Naive thymus-derived CD4-positive, alpha-beta T cell (primary cell): ENCODE measurements at regions not wholly inside any gene's neighbourhood (a gene's known extent, or its start where the extent isn't known, plus 50 kb on each side); places are given as distances from the start of the nearest gene placed in this dataset.

Experiments
- ATAC-seq: fragments of 150-1000 bp; cut with Tn5 transposase; 2 replicates; pipeline ENCODE4 v1.10.0; 2021; ENCODE audit warnings: mild to moderate bottlenecking, moderate library complexity
- CTCF ChIA-PET: fragments of 350-600 bp; sonication (Branson Sonifier 250); formaldehyde crosslinking; loops from one replicate; lab custom pipeline; 2021; ENCODE audit warnings: antibody characterized with exemption; lab: Charles Lee
- POLR2A ChIA-PET: fragments of 350-600 bp; sonication (Branson Sonifier 250); formaldehyde crosslinking; loops from one replicate; lab custom pipeline; 2021; ENCODE audit warnings: antibody characterized with exemption, inconsistent platforms; lab: Charles Lee
- DNase-seq, 9 donors: peaks; one replicate each; pipeline versions ENCODE4 v3.0.0 to v3.0.0-alpha.2; 2020 to 2022; ENCODE audit warnings: mixed read lengths in 1 of 9
- H3K27ac ChIP-seq: one replicate; pipeline ENCODE4 v1.7.0; 2013; ENCODE audit warnings: mild to moderate bottlenecking, low read depth, low read length, moderate library complexity
- H3K27me3 ChIP-seq, 2 donors: one replicate each; pipeline ENCODE4 v1.7.0; 2013; ENCODE audit warnings: low read length in 2 of 2, mild to moderate bottlenecking in 2 of 2, moderate library complexity in 2 of 2; ENCODE audit not compliant: control insufficient read depth in 2 of 2, insufficient read depth in 2 of 2
- H3K36me3 ChIP-seq, 3 experiments: 1 replicate in 2 of 3; 2 replicates in 1 of 3; pipeline ENCODE4 v1.7.0; 2013; ENCODE audit warnings: low read length in 3 of 3, mild to moderate bottlenecking in 3 of 3, moderate library complexity in 1 of 3; ENCODE audit not compliant: insufficient read depth in 3 of 3, control insufficient read depth in 2 of 3
- H3K4me1 ChIP-seq, 2 donors: one replicate each; pipeline ENCODE4 v1.7.0; 2013; ENCODE audit warnings: low read length in 2 of 2, mild to moderate bottlenecking in 2 of 2, moderate library complexity in 1 of 2; ENCODE audit not compliant: control insufficient read depth in 2 of 2, insufficient read depth in 2 of 2
- H3K4me3 ChIP-seq: 2 replicates; pipeline ENCODE4 v1.7.0; 2013; ENCODE audit warnings: mild to moderate bottlenecking, low read length
- H3K9me3 ChIP-seq, 3 experiments: 1 replicate in 2 of 3; 2 replicates in 1 of 3; pipeline ENCODE4 v1.7.0; 2013; ENCODE audit warnings: low read length in 3 of 3; ENCODE audit not compliant: control insufficient read depth in 2 of 3
- H3K27ac Mint-ChIP-seq, 9 donors: one replicate each; pipeline ENCODE4 v1.8.0; 2020 to 2022; ENCODE audit warnings: mixed read lengths in 9 of 9, mild to moderate bottlenecking in 8 of 9, moderate library complexity in 5 of 9, inconsistent platforms in 2 of 9
- H3K27me3 Mint-ChIP-seq, 5 donors: one replicate each; pipeline ENCODE4 v1.8.0; 2021 to 2022; ENCODE audit warnings: mixed read lengths in 5 of 5, mild to moderate bottlenecking in 1 of 5
- H3K36me3 Mint-ChIP-seq, 5 donors: one replicate each; pipeline ENCODE4 v1.8.0; 2020 to 2022; ENCODE audit warnings: mixed read lengths in 5 of 5, mild to moderate bottlenecking in 3 of 5, inconsistent platforms in 1 of 5
- H3K4me1 Mint-ChIP-seq, 7 donors: one replicate each; pipeline ENCODE4 v1.8.0; 2020 to 2022; ENCODE audit warnings: mixed read lengths in 7 of 7, mild to moderate bottlenecking in 3 of 7, inconsistent platforms in 1 of 7
- H3K4me3 Mint-ChIP-seq, 10 donors: one replicate each; pipeline ENCODE4 v1.8.0; 2020 to 2022; ENCODE audit warnings: mild to moderate bottlenecking in 10 of 10, mixed read lengths in 10 of 10, moderate library complexity in 6 of 10, inconsistent platforms in 2 of 10
- H3K9me3 Mint-ChIP-seq, 11 donors: one replicate each; pipeline ENCODE4 v1.8.0; 2020 to 2022; ENCODE audit warnings: mixed read lengths in 11 of 11, mild to moderate bottlenecking in 4 of 11, inconsistent platforms in 1 of 11, moderate library complexity in 1 of 11
- intact Hi-C, 2 donors: fragments of 100-400 bp; cut with micrococcal nuclease; formaldehyde crosslinking; loops; one replicate each; pipeline ENCODE4 v1.15.1; 2023

DNA sequence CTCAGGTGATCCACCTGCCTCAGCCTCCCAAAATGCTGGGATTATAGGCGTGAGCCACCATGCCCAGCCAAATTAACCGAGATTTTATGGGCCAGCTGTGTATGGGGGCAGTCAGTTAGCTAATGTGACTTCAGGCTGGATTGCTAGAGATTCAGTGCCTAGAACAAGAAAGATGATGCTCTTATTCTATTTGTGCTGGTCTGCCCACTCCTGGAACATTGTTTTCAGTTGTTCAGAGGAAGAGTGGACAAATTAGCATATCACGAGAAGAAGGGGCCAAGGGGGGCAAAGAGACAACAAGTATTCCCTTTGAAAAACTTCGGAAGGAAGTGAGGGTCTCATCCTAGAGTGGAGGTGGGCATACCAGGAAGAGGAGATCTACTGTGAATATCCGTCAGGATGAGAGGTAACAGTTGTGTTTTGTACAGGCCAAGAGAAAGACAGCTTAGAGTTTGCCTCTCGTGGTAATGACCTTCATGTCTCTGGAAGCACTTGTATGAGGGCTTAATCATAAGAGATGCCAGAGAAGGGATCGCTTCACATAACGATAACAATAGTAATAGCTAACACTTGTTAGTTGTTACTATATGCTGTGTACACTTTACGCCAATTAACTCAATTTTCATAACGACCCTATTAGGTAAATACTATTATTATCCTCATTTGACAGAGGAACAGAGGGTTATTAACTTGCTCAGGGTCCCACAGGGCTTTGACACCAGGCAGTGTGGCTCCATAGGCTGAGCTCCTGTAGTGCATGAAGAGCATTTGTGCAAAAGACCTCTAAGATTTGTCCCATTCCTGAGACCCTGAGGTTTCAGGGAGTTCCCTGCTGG, 138.3 kb downstream of the DDX1 start:
- DNase-seq (no peak), ATAC-seq (no peak)
- Mint-ChIP-seq H3K27me3 (peaks cover 0 to 54% (median 5%) of the 10 kb centered on the region in 5 donors), H3K27ac (no peak overlapping the region), H3K36me3 (no peaks in the 10 kb centered on the region), H3K9me3 (peaks cover 0 to 1% (median 0%) of the 10 kb centered on the region in 11 donors), H3K4me3 (no peak overlapping the region), H3K4me1 (no peaks in the 10 kb centered on the region)
- intact Hi-C loops = no loop called here
- CTCF ChIA-PET = no interaction called here
- Histone ChIP-seq H3K36me3 (no peaks in the 10 kb centered on the region), H3K27ac (no peak overlapping the region), H3K4me3 (no peak overlapping the region), H3K9me3 (no peaks in the 10 kb centered on the region), H3K4me1 (no peaks in the 10 kb centered on the region), H3K27me3 (no peaks in the 10 kb centered on the region)
- POLR2A ChIA-PET = no interaction called here

DNA sequence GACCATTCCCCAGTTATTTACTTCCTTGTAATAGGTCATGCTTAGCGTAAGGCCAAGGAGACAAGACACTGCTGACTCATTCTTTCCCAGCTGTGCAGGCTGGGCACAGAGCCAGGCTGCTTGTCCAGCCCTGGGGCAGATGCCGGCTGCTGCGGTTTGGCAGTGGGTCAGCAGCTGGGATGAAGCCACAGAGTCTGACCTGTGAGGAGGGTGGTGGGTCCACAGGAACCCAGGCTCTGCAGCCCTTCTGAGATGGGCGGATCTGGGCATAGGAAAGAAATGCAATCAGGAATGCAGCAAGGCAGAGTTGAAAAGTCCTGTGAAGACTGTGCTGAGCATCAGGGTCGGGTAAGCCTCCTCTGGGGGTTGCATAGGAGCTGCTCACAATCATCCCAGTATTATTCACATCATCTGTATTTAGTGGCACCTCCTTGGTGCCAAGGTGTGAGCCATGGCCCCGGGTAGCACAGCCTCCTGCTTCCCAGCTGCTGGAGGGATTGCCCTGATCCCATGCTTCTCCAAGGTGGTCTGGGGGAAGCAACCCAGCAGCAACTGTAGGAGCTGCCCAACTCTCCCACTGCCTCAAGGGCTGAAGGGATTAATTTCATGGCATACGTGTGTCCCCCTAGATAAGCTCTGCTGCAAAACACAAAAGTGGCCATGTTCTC, 139.0 kb downstream of the DDX1 start:
- H3K27me3 Mint-ChIP-seq = peaks cover 0 to 53% (median 5%) of the 10 kb centered on the region in 5 donors
- Histone ChIP-seq H3K36me3 (no peaks in the 10 kb centered on the region), H3K4me3 (no peak overlapping the region), H3K27ac (no peak overlapping the region), H3K9me3 (no peaks in the 10 kb centered on the region), H3K27me3 (no peaks in the 10 kb centered on the region), H3K4me1 (no peaks in the 10 kb centered on the region)
- H3K27ac Mint-ChIP-seq = no peak overlapping the region
- no peak overlapping the region for H3K4me3 Mint-ChIP-seq
- H3K9me3 Mint-ChIP-seq = peaks cover 0 to 1% (median 0%) of the 10 kb centered on the region in 11 donors
- no peak for DNase-seq
- intact Hi-C loops = no loop called here
- no peaks in the 10 kb centered on the region for H3K4me1 Mint-ChIP-seq
- ChIA-PET CTCF (no interaction called here), POLR2A (no interaction called here)
- peak; percentile 10 for ATAC-seq
- no peaks in the 10 kb centered on the region for H3K36me3 Mint-ChIP-seq

DNA sequence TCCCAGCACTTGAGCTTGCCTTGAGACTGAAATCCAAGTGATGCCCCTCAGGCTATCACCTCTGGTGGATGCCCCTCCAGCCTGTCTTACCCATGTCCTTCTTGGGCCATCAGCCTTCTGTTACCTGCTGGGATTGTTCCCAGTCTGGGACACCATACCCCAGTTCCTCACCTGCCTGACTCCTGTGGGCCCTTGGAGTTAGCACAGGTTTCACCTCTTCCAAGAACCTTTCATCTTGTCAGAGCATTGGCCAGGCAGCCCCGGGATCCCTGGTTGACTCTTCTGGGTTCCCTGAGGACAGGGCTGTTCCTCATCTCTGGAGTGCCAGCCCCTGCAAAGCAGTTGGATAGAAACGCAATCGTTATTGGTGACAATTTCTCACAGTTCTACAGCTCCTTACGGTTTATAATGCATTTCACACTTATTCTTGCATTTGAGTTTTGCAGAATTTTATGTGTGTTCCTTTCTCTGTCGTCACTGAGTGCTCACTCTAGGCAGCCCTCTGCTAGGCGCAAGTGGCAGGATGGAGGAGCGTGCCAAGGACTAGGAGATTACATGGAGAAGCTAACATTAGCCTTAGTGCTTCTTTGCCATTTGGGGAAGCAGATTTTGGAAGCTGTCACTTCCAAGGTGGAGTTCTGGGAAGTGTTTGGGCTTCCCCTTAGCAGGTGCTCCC, 139.7 kb downstream of the DDX1 start:
- Mint-ChIP-seq H3K4me1 (no peaks in the 10 kb centered on the region), H3K36me3 (no peaks in the 10 kb centered on the region), H3K4me3 (no peak overlapping the region), H3K27me3 (peaks cover 0 to 48% (median 4%) of the 10 kb centered on the region in 5 donors), H3K9me3 (peaks cover 0 to 1% (median 0%) of the 10 kb centered on the region in 11 donors), H3K27ac (no peak overlapping the region)
- Histone ChIP-seq H3K4me3 (no peak overlapping the region), H3K27me3 (no peaks in the 10 kb centered on the region), H3K27ac (no peak overlapping the region), H3K4me1 (no peaks in the 10 kb centered on the region), H3K36me3 (no peaks in the 10 kb centered on the region), H3K9me3 (no peaks in the 10 kb centered on the region)
- ChIA-PET POLR2A (no interaction called here), CTCF (no interaction called here)
- ATAC-seq = no peak
- intact Hi-C loops = no loop called here
- no peak for DNase-seq

DNA sequence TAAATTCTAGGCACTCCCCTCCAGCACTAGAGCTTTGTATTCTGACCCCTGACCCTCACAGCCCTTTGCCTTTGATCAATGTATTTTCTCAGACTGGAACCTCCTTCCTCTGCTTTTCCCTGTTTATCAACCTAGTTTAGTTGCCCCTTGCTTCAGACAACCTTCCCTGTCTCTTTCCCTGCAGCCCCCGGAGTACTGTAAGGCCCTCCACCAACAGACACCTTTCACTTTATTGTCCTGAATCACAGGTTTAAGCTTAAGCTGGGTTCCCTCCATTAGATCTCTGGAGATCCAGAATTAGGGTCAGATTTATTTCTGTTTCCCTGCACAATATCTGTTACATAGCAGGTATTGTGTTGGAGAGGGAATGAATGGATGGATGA, 140.2 kb downstream of the DDX1 start:
- Mint-ChIP-seq H3K4me1 (no peaks in the 10 kb centered on the region), H3K36me3 (no peaks in the 10 kb centered on the region), H3K9me3 (peaks cover 0 to 1% (median 0%) of the 10 kb centered on the region in 11 donors), H3K4me3 (no peak overlapping the region), H3K27ac (no peak overlapping the region), H3K27me3 (peaks cover 0 to 43% (median 2%) of the 10 kb centered on the region in 5 donors)
- ATAC-seq = no peak
- POLR2A ChIA-PET = no interaction called here
- intact Hi-C loops = no loop called here
- Histone ChIP-seq H3K4me1 (no peaks in the 10 kb centered on the region), H3K27me3 (no peaks in the 10 kb centered on the region), H3K36me3 (no peaks in the 10 kb centered on the region), H3K9me3 (no peaks in the 10 kb centered on the region), H3K4me3 (no peak overlapping the region), H3K27ac (no peak overlapping the region)
- CTCF ChIA-PET = no interaction called here
- no peak for DNase-seq

DNA sequence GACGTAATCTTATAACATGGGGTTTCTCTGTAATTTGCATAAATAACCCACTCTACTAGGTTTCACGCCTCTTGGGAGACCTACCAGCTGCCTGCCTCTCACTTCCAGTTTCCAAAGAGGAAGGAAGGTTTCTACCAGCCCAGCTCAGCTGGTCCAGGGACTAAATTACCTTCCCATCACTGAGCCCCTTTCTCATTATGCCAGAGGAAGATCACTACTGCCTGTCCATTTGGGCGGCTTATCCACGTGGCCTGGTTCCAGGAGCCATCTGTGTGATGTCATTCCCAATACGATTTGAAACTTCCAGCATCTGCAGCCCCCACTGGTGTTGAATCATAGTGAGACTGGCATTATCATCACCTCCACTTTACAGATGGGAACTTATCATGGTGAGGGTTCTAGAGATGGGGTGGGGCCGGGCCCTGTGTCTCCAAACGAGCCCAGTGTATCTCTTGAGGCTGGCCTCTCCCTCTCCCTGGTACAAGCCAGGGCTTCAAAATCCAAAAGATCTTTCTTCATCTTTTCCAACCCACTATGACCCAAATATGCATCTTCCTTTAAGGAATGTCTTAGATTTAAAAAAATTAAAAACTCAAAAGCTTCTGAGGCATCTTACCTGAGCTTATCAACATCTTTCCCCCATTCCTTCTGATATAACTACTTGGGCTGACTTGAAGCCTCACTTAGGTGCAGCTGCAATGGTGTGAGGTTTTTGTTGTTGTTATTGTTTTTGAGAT, 140.8 kb downstream of the DDX1 start:
- Histone ChIP-seq H3K27ac (no peak overlapping the region), H3K4me1 (no peaks in the 10 kb centered on the region), H3K4me3 (no peak overlapping the region), H3K36me3 (no peaks in the 10 kb centered on the region), H3K27me3 (no peaks in the 10 kb centered on the region), H3K9me3 (no peaks in the 10 kb centered on the region)
- peaks cover 0 to 1% (median 0%) of the 10 kb centered on the region in 11 donors for H3K9me3 Mint-ChIP-seq
- H3K4me3 Mint-ChIP-seq = no peak overlapping the region
- intact Hi-C loops = no loop called here
- POLR2A ChIA-PET = no interaction called here
- no peaks in the 10 kb centered on the region for H3K36me3 Mint-ChIP-seq
- no peaks in the 10 kb centered on the region for H3K4me1 Mint-ChIP-seq
- CTCF ChIA-PET = no interaction called here
- no peak for DNase-seq
- H3K27me3 Mint-ChIP-seq = peaks cover 0 to 36% (median 2%) of the 10 kb centered on the region in 5 donors
- no peak overlapping the region for H3K27ac Mint-ChIP-seq
- no peak for ATAC-seq

DNA sequence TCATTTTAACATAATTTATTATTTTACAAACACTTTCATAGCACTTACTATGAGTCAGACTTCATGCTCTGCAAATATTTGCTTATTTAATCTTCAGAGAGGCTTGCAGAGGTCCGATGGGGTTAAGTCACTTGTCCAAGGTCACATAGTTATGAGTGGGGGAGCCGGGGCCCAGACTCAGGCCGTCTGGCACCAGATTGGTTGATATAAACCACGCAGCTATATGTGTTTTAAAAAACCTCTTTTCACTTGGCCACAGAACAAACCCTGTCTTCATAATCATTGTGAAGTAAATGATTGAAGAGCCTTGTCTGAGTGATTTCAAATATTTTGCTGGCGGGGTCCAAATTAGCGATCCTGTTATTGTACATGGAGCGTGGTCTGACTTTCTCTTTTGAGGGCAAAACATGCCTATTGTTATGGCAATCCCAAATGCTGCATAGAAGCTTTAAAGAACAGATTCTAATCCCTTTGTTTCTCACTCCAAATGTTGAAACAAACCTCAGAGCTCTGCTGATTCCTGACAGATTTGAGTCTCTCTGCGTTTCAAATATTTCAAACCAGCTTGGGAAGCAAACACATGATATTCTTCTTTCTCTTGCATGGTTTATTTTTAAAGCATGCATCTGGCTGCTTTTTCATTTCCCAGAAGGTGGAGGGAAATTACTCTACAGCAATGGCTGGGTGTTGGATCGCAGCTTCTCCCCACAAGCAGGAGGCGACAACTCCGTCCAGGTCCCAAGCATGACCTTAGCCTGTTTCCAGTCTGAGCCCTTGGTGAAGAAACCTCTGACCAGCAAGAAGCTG, 142.4 kb downstream of the DDX1 start:
- Histone ChIP-seq H3K9me3 (no peaks in the 10 kb centered on the region), H3K4me1 (no peaks in the 10 kb centered on the region), H3K36me3 (no peaks in the 10 kb centered on the region), H3K27me3 (no peaks in the 10 kb centered on the region), H3K27ac (no peak overlapping the region), H3K4me3 (no peak overlapping the region)
- ChIA-PET CTCF (no interaction called here), POLR2A (no interaction called here)
- H3K27me3 Mint-ChIP-seq = peaks cover 0 to 29% (median 2%) of the 10 kb centered on the region in 5 donors
- intact Hi-C loops = no loop called here
- H3K27ac Mint-ChIP-seq = peak overlapping the region in 1 of 9 donors; percentile 11
- DNase-seq = no peak
- no peaks in the 10 kb centered on the region for H3K36me3 Mint-ChIP-seq
- H3K4me1 Mint-ChIP-seq = no peaks in the 10 kb centered on the region
- ATAC-seq = no peak
- H3K4me3 Mint-ChIP-seq = no peak overlapping the region
- peaks cover 0 to 2% (median 0%) of the 10 kb centered on the region in 11 donors for H3K9me3 Mint-ChIP-seq
